OCI-LY1 (cell line): ENCODE measurements at regions not wholly inside any gene's neighbourhood (a gene's known extent, or its start where the extent isn't known, plus 50 kb on each side); places are given as distances from the start of the nearest gene placed in this dataset.

ENCODE experiments used
- H2AFZ ChIP-seq: fragments of 200-600 bp; sonication (generic), shearing (Covaris generic); 2 replicates; pipeline ENCODE4 v1.6.0; 2014; ENCODE audit warnings: antibody characterized with exemption, mild to moderate bottlenecking, low read length
- H3F3A ChIP-seq: fragments of 200-600 bp; sonication (generic), shearing (Covaris generic); 2 replicates; pipeline ENCODE4 v1.6.0; 2014; ENCODE audit warnings: mild to moderate bottlenecking, antibody characterized with exemption, low read length, moderate library complexity; ENCODE audit not compliant: insufficient read depth
- H3K27ac ChIP-seq: fragments of 200-600 bp; sonication (generic); 2 replicates; pipeline ENCODE4 v1.5.1; 2014; ENCODE audit warnings: low read length, mixed run types, mild to moderate bottlenecking, low read depth; ENCODE audit not compliant: poor library complexity, severe bottlenecking
- H3K27me3 ChIP-seq: fragments of 200-600 bp; sonication (generic); 2 replicates; pipeline ENCODE4 v1.6.0; 2014; ENCODE audit warnings: antibody characterized with exemption, mild to moderate bottlenecking, low read length, moderate library complexity; ENCODE audit not compliant: insufficient read depth
- H3K36me3 ChIP-seq: fragments of 200-600 bp; sonication (generic); 2 replicates; pipeline ENCODE4 v1.6.1; 2014; ENCODE audit warnings: mild to moderate bottlenecking, antibody characterized with exemption, low read length, moderate library complexity, mixed read lengths; ENCODE audit not compliant: insufficient read depth
- H3K4me1 ChIP-seq: fragments of 200-600 bp; sonication (generic); 2 replicates; pipeline ENCODE4 v1.5.1; 2014; ENCODE audit warnings: mild to moderate bottlenecking, low read length, moderate library complexity; ENCODE audit not compliant: insufficient read depth, severe bottlenecking
- H3K4me2 ChIP-seq: fragments of 200-600 bp; sonication (generic), shearing (Covaris generic); 2 replicates; pipeline ENCODE4 v1.6.1; 2014; ENCODE audit warnings: low read length
- H3K4me3 ChIP-seq: fragments of 200-600 bp; sonication (generic); 2 replicates; pipeline ENCODE4 v1.5.1; 2014; ENCODE audit warnings: low read length, low read depth, mild to moderate bottlenecking, mixed read lengths; ENCODE audit not compliant: poor library complexity, severe bottlenecking
- H3K79me2 ChIP-seq: fragments of 200-600 bp; shearing (Covaris generic); 2 replicates; pipeline ENCODE4 v1.6.1; 2016; ENCODE audit warnings: mixed run types, low read length, mixed read lengths; ENCODE audit not compliant: insufficient read depth
- H3K9ac ChIP-seq: fragments of 200-600 bp; sonication (generic), shearing (Covaris generic); 2 replicates; pipeline ENCODE4 v1.6.1; 2014; ENCODE audit warnings: mild to moderate bottlenecking, low read length, mixed read lengths
- H3K9me2 ChIP-seq: fragments of 200-600 bp; sonication (generic), shearing (Covaris generic); 2 replicates; pipeline ENCODE4 v1.6.1; 2014; ENCODE audit warnings: low read depth, mild to moderate bottlenecking, low read length, mixed read lengths
- H3K9me3 ChIP-seq: fragments of 200-600 bp; shearing (Covaris generic); 2 replicates; pipeline ENCODE4 v1.6.1; 2014; ENCODE audit warnings: low read length, mixed read lengths
- H4K20me1 ChIP-seq: fragments of 200-600 bp; sonication (generic), shearing (Covaris generic); 2 replicates; pipeline ENCODE4 v1.6.0; 2016; ENCODE audit warnings: mild to moderate bottlenecking, low read length; ENCODE audit not compliant: insufficient read depth
- EZH2 ChIP-seq: fragments of 200-600 bp; sonication (generic), shearing (Covaris generic); IDR thresholded peaks from 2 replicates; pipeline ENCODE4 v1.8.0; 2017; ENCODE audit warnings: borderline replicate concordance, mixed run types, mild to moderate bottlenecking, antibody characterized with exemption, low read length, moderate library complexity, mixed read lengths
- TF ChIP-seq, protein P1 (sequence below): fragments of 200-600 bp; sonication (generic), shearing (Covaris generic); IDR thresholded peaks from 2 replicates; pipeline ENCODE4 v1.5.1; 2017; ENCODE audit warnings: mild to moderate bottlenecking, antibody characterized with exemption, low read length, moderate library complexity, mixed read lengths

GRCh38 chr13:91187522-91187921 lies 160.0 kb upstream of the MIR17HG start:
- Histone ChIP-seq H3K36me3 (no peaks in the 10 kb centered on the region), H3K79me2 (no peaks in the 10 kb centered on the region), H3K4me3 (no peak overlapping the region), H3K4me1 (no peaks in the 10 kb centered on the region), H3F3A (no peaks in the 10 kb centered on the region), H4K20me1 (no peaks in the 10 kb centered on the region), H3K27ac (no peak overlapping the region), H3K27me3 (no peaks in the 10 kb centered on the region), H3K9me2 (no peaks in the 10 kb centered on the region), H3K4me2 (no peak overlapping the region), H2AFZ (no peak overlapping the region), H3K9ac (no peak overlapping the region), H3K9me3 (no peaks in the 10 kb centered on the region)
- no peak for TF ChIP-seq EZH2
- TF ChIP-seq, protein P1, sequence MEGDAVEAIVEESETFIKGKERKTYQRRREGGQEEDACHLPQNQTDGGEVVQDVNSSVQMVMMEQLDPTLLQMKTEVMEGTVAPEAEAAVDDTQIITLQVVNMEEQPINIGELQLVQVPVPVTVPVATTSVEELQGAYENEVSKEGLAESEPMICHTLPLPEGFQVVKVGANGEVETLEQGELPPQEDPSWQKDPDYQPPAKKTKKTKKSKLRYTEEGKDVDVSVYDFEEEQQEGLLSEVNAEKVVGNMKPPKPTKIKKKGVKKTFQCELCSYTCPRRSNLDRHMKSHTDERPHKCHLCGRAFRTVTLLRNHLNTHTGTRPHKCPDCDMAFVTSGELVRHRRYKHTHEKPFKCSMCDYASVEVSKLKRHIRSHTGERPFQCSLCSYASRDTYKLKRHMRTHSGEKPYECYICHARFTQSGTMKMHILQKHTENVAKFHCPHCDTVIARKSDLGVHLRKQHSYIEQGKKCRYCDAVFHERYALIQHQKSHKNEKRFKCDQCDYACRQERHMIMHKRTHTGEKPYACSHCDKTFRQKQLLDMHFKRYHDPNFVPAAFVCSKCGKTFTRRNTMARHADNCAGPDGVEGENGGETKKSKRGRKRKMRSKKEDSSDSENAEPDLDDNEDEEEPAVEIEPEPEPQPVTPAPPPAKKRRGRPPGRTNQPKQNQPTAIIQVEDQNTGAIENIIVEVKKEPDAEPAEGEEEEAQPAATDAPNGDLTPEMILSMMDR = no peak

- Histone ChIP-seq H3K4me1 (no peaks in the 10 kb centered on the region), H3K4me2 (no peak overlapping the region), H3K9me3 (no peaks in the 10 kb centered on the region), H3K9me2 (no peaks in the 10 kb centered on the region), H4K20me1 (no peaks in the 10 kb centered on the region), H3F3A (no peaks in the 10 kb centered on the region), H2AFZ (no peak overlapping the region), H3K27ac (no peak overlapping the region), H3K79me2 (no peaks in the 10 kb centered on the region), H3K27me3 (no peaks in the 10 kb centered on the region), H3K4me3 (no peak overlapping the region), H3K36me3 (no peaks in the 10 kb centered on the region), H3K9ac (no peak overlapping the region)
- TF ChIP-seq, protein P1 = no peak
- no peak for TF ChIP-seq EZH2
These were observed 158.0 kb upstream of the MIR17HG start for GRCh38 chr13:91189506-91189905.

DNA sequence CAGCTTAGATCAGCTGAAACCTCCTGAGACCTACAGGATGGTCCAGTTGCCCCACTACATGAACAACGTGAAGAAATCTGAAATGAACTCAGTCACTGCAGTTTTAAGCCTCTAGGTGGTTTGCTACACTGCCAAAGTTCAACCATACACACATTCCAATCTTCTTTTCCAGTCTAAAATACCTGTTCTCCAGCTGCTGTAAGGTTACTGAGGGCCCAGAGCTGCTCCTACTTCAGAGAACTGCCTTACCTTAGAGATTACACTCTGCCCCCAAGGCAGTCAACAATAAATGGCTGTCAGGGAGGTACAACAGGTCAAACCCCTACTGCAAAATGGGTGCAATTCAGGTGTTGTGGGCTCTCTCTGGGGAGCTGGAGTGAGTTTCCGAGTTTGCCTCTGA lies 154.1 kb upstream of the MIR17HG start:
- no peak overlapping the region for H3K27ac ChIP-seq
- H3K9ac ChIP-seq = no peak overlapping the region
- H4K20me1 ChIP-seq = no peaks in the 10 kb centered on the region
- no peaks in the 10 kb centered on the region for H3K9me3 ChIP-seq
- H3K9me2 ChIP-seq = no peaks in the 10 kb centered on the region
- H3K4me1 ChIP-seq = no peaks in the 10 kb centered on the region
- H3K4me3 ChIP-seq = no peak overlapping the region
- no peaks in the 10 kb centered on the region for H3K79me2 ChIP-seq
- H3K4me2 ChIP-seq = no peak overlapping the region
- no peaks in the 10 kb centered on the region for H3K36me3 ChIP-seq
- no peaks in the 10 kb centered on the region for H3F3A ChIP-seq
- no peaks in the 10 kb centered on the region for H3K27me3 ChIP-seq
- H2AFZ ChIP-seq = no peak overlapping the region
- TF ChIP-seq EZH2 = no peak
- TF ChIP-seq, protein P1 = no peak
